PC-9 (cell line): ENCODE measurements at regions not wholly inside any gene's neighbourhood (a gene's known extent, or its start where the extent isn't known, plus 50 kb on each side); places are given as distances from the start of the nearest gene placed in this dataset.

ENCODE experiments used
- BruUV-seq: library from RNA; stranded (reverse); fragments of 400-500 nt; replicated peaks from 2 replicates; lab custom pipeline; 2021; lab: Mats Ljungman, UMichigan
- CTCF ChIA-PET: fragments of 300-600 bp; sonication (Branson Sonifier 250); formaldehyde crosslinking; loops from one replicate; lab custom pipeline; 2022; ENCODE audit warnings: antibody characterized with exemption; lab: Charles Lee
- POLR2A ChIA-PET: fragments of 300-600 bp; sonication (Branson Sonifier 250); formaldehyde crosslinking; loops from one replicate; lab custom pipeline; 2022; ENCODE audit warnings: antibody characterized with exemption; ENCODE audit not compliant: unreplicated experiment; lab: Charles Lee
- DNase-seq, 2 experiments: peaks; one replicate each; pipeline versions ENCODE4 v3.0.0 to v3.0.0-alpha.2; 2015 to 2022; ENCODE audit warnings: mixed read lengths in 1 of 2
- H2AFZ ChIP-seq: fragments of 200-600 bp; sonication (generic); 2 replicates; pipeline ENCODE4 v1.8.1; 2017; ENCODE audit warnings: antibody characterized with exemption
- H3F3A ChIP-seq: fragments of 200-600 bp; sonication (generic); 2 replicates; pipeline ENCODE4 v1.8.1; 2017; ENCODE audit warnings: antibody characterized with exemption, mild to moderate bottlenecking, low read depth; ENCODE audit not compliant: insufficient read depth
- H3K27ac ChIP-seq: fragments of 200-600 bp; sonication (generic); 2 replicates; pipeline ENCODE4 v1.6.1; 2016; ENCODE audit warnings: mixed run types
- H3K27me3 ChIP-seq: fragments of 200-600 bp; sonication (generic); 2 replicates; pipeline ENCODE4 v1.6.1; 2016; ENCODE audit warnings: low read depth, mixed run types; ENCODE audit not compliant: insufficient read depth
- H3K36me3 ChIP-seq: fragments of 200-600 bp; sonication (generic); 2 replicates; pipeline ENCODE4 v1.6.1; 2016; ENCODE audit warnings: low read depth, mixed run types
- H3K4me1 ChIP-seq: fragments of 200-600 bp; sonication (generic); replicated peaks from 2 replicates; pipeline ENCODE4 v1.6.1; 2016; ENCODE audit warnings: mixed run types; ENCODE audit not compliant: insufficient read depth
- H3K4me2 ChIP-seq: fragments of 200-600 bp; sonication (generic); 2 replicates; pipeline ENCODE4 v1.6.1; 2017; ENCODE audit warnings: mixed run types
- H3K4me3 ChIP-seq: fragments of 200-600 bp; sonication (generic); 2 replicates; pipeline ENCODE4 v1.6.1; 2016; ENCODE audit warnings: mixed run types
- H3K79me2 ChIP-seq: fragments of 200-600 bp; sonication (generic); 2 replicates; pipeline ENCODE4 v1.6.1; 2017; ENCODE audit warnings: low read depth, mixed run types
- H3K9me2 ChIP-seq: fragments of 200-600 bp; sonication (generic); 2 replicates; pipeline ENCODE4 v1.8.1; 2017; ENCODE audit warnings: mild to moderate bottlenecking; ENCODE audit not compliant: insufficient read depth
- H3K9me3 ChIP-seq: fragments of 200-600 bp; sonication (generic); 2 replicates; pipeline ENCODE4 v1.8.1; 2016; ENCODE audit warnings: low read depth; ENCODE audit not compliant: insufficient read depth
- H4K20me1 ChIP-seq: fragments of 200-600 bp; sonication (generic); 2 replicates; pipeline ENCODE4 v1.8.1; 2017; ENCODE audit not compliant: insufficient read depth
- EZH2 ChIP-seq: fragments of 200-600 bp; sonication (generic); IDR thresholded peaks from 2 replicates; pipeline ENCODE4 v1.8.0; 2017; ENCODE audit warnings: antibody characterized with exemption, low read depth
- intact Hi-C: fragments of 100-400 bp; cut with micrococcal nuclease; formaldehyde crosslinking; loops from one replicate; pipeline ENCODE4 v1.10.0; 2022; ENCODE audit not compliant: unreplicated experiment
- TF ChIP-seq, protein P1 (sequence below): fragments of 200-600 bp; sonication (generic); conservative IDR thresholded peaks from 2 replicates; pipeline ENCODE4 v1.6.1; 2017; ENCODE audit warnings: mixed run types, antibody characterized with exemption, mild to moderate bottlenecking, moderate library complexity

- no peaks in the 10 kb centered on the region for H3K36me3 ChIP-seq
- H3K27me3 ChIP-seq, result no peaks in the 10 kb centered on the region
- intact Hi-C loops, result no loop called here
- no peak overlapping the region for H3K4me3 ChIP-seq
- H3K79me2 ChIP-seq, result no peaks in the 10 kb centered on the region
- H3K27ac ChIP-seq, result no peak overlapping the region
- H4K20me1 ChIP-seq, result no peaks in the 10 kb centered on the region
- no peak for DNase-seq
- no peak overlapping the region for H3K4me2 ChIP-seq
- TF ChIP-seq EZH2, result no peak
- TF ChIP-seq, protein P1, sequence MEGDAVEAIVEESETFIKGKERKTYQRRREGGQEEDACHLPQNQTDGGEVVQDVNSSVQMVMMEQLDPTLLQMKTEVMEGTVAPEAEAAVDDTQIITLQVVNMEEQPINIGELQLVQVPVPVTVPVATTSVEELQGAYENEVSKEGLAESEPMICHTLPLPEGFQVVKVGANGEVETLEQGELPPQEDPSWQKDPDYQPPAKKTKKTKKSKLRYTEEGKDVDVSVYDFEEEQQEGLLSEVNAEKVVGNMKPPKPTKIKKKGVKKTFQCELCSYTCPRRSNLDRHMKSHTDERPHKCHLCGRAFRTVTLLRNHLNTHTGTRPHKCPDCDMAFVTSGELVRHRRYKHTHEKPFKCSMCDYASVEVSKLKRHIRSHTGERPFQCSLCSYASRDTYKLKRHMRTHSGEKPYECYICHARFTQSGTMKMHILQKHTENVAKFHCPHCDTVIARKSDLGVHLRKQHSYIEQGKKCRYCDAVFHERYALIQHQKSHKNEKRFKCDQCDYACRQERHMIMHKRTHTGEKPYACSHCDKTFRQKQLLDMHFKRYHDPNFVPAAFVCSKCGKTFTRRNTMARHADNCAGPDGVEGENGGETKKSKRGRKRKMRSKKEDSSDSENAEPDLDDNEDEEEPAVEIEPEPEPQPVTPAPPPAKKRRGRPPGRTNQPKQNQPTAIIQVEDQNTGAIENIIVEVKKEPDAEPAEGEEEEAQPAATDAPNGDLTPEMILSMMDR, result no peak
- no peak overlapping the region for H2AFZ ChIP-seq
- POLR2A ChIA-PET, result no interaction called here
- BruUV-seq, result no TSS peak
- CTCF ChIA-PET, result no interaction called here
- H3K9me2 ChIP-seq, result no peaks in the 10 kb centered on the region
- H3F3A ChIP-seq, result no peaks in the 10 kb centered on the region
- no peaks in the 10 kb centered on the region for H3K4me1 ChIP-seq
- H3K9me3 ChIP-seq, result no peaks in the 10 kb centered on the region
These were observed 306.9 kb downstream of the GLRX3 start for GRCh38 chr10:130443066-130443465.

DNA sequence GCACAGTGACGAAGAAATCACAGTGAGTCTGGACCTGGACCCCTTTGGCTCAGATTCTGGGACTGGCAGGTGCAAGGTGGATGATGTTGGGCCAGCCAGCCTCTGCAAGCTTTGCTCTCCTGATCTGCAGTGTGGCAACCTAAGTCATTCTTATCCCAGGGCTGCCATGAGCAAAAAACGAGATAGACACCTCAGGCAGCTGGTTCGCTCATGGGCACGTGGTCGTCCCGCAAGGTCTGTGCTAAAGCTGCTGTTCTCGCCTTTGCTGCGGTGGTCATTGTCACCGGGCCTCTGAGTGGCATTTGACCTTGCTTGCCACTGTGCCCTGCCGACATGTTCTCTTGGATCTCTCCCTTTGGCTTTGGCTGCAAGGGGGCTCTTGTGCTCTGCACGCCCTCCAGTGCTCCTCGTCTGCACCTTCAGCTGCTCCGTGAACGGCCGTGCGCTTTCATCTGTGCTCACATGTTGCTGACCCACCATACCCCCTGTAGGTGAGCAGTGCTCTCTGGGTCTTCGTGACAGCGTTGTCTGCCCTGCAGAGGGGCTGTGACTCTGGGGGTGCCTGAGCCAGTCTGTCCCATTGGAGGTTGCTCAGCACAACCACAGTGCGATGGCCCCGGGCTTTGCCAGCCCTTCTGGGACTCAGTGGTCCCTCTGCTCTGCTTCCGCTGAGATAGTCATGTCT is 317.0 kb downstream of the GLRX3 start:
- no peak overlapping the region for H2AFZ ChIP-seq
- H3K27me3 ChIP-seq, result no peaks in the 10 kb centered on the region
- no TSS peak for BruUV-seq
- no peaks in the 10 kb centered on the region for H3K36me3 ChIP-seq
- H3K4me2 ChIP-seq, result no peak overlapping the region
- no peak overlapping the region for H3K4me3 ChIP-seq
- no peaks in the 10 kb centered on the region for H3K9me2 ChIP-seq
- ChIA-PET POLR2A (no interaction called here), CTCF (no interaction called here)
- no peak for DNase-seq
- H3K79me2 ChIP-seq, result no peaks in the 10 kb centered on the region
- no peaks in the 10 kb centered on the region for H3F3A ChIP-seq
- TF ChIP-seq, protein P1, result no peak
- no peak for TF ChIP-seq EZH2
- intact Hi-C loops, result no loop called here
- no peaks in the 10 kb centered on the region for H3K4me1 ChIP-seq
- no peak overlapping the region for H3K27ac ChIP-seq
- H4K20me1 ChIP-seq, result no peaks in the 10 kb centered on the region
- no peaks in the 10 kb centered on the region for H3K9me3 ChIP-seq

DNA sequence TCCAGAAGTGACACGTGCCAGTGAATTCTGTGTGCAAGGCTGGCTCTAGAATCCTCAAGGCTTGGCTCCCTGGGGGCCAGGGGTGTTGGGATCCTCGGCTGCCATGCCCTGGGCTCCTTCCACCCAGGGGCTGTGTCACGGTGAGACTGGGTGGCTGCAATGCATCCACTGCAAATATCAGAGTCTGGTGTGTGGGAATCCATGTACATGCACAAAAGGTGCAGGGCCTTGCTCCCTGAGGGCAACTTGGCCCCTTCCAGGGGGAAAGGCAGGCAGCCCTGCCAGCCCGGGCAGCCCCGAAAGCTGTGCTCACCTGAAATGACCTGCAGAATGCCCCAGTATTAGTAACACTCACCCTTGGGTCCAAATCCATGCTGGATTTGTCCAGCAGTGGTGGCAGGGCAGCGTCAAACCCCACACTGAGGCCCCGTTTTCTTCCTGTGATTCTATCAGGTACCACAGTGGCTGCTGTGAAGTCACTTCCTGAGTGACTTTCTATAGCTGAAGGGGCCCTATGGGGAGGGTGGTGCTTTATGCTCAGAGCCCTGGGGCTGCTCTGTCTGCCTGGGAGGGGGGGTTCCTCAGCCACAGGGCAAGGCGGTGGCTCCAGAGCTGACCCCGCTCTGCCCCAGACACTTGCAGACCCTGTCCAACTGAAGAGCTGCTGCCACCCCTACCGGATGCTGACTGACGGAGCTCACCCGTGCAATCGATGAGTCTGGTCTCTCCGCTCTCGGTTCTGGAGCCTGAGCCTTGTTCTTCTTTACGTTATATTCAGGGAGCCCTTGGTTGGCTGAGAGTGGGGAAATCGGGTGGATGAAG is 317.7 kb downstream of the GLRX3 start:
- DNase-seq, result no peak
- Histone ChIP-seq H3K27ac (no peak overlapping the region), H3K4me1 (no peaks in the 10 kb centered on the region), H3K4me2 (no peak overlapping the region), H3K9me3 (no peaks in the 10 kb centered on the region), H3F3A (no peaks in the 10 kb centered on the region), H3K4me3 (no peak overlapping the region), H3K9me2 (no peaks in the 10 kb centered on the region), H3K36me3 (no peaks in the 10 kb centered on the region), H4K20me1 (no peaks in the 10 kb centered on the region), H3K27me3 (no peaks in the 10 kb centered on the region), H3K79me2 (no peaks in the 10 kb centered on the region), H2AFZ (no peak overlapping the region)
- ChIA-PET POLR2A (no interaction called here), CTCF (no interaction called here)
- BruUV-seq, result no TSS peak
- intact Hi-C loops, result no loop called here
- TF ChIP-seq, protein P1, result no peak
- no peak for TF ChIP-seq EZH2
